Lower lobe of right lung (tissue), 2 donors: ENCODE measurements at regions not wholly inside any gene's neighbourhood (a gene's known extent, or its start where the extent isn't known, plus 50 kb on each side); places are given as distances from the start of the nearest gene placed in this dataset.
A peak's percentile ranks its signal among the peaks of the same experiment; 100 is the strongest.

Source experiments
- ATAC-seq, 2 donors: fragments of 200-7000 bp; cut with Tn5 transposase; one replicate each; pipeline ENCODE4 v1.9.1; 2020 to 2022; ENCODE audit warnings: mild to moderate bottlenecking in 2 of 2, moderate library complexity in 2 of 2
- DNase-seq: peaks from one replicate; pipeline ENCODE4 v3.0.0-alpha.2; 2020
- H3K27ac ChIP-seq: fragments of 200-600 bp; one replicate; pipeline ENCODE4 v1.8.0; 2022
- H3K27me3 ChIP-seq: fragments of 200-600 bp; one replicate; pipeline ENCODE4 v1.8.0; 2022; ENCODE audit warnings: low read depth
- H3K36me3 ChIP-seq: fragments of 200-600 bp; one replicate; pipeline ENCODE4 v1.8.0; 2022; ENCODE audit warnings: mild to moderate bottlenecking
- H3K4me1 ChIP-seq: fragments of 200-600 bp; one replicate; pipeline ENCODE4 v1.8.0; 2022
- H3K4me3 ChIP-seq: fragments of 200-600 bp; one replicate; pipeline ENCODE4 v1.8.0; 2022; ENCODE audit warnings: mild to moderate bottlenecking
- H3K9me3 ChIP-seq: fragments of 200-600 bp; one replicate; pipeline ENCODE4 v1.8.0; 2022
- intact Hi-C: fragments of 100-400 bp; cut with DNase I; formaldehyde crosslinking; loops from one replicate; pipeline ENCODE4 v1.11.0; 2022
- TF ChIP-seq, protein P1 (sequence below): fragments of 200-600 bp; IDR thresholded peaks from one replicate; pipeline ENCODE4 v1.8.0; 2022; ENCODE audit warnings: antibody characterized with exemption, mild to moderate bottlenecking
- donor health status: DM: no; HTN: yes; CAD: no; lungs with severe emphysema.

DNA sequence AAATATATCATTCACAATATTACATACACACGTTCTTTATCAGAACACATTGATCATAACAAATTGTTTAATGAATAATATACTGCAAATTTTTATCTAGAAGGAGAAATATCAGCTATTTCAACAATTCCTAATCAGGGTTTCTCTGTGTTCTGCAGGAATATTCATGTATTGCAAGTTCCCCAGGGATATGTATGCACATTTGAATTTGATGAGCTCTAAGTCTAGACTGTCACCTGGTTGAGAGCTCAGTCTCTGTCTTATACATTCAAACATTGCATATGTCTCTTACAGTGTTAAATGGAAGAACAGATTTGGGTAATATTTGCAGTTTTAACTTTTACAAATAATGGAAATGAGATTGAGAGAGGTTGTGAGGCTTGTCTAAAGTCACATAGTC, 829.7 kb downstream of the CDH11 start:
- no peak overlapping the region for H3K27ac ChIP-seq
- no peak overlapping the region for H3K4me3 ChIP-seq
- H3K9me3 ChIP-seq = no peaks in the 10 kb centered on the region
- intact Hi-C loops = no loop called here
- H3K36me3 ChIP-seq = no peaks in the 10 kb centered on the region
- no peak for DNase-seq
- TF ChIP-seq, protein P1, sequence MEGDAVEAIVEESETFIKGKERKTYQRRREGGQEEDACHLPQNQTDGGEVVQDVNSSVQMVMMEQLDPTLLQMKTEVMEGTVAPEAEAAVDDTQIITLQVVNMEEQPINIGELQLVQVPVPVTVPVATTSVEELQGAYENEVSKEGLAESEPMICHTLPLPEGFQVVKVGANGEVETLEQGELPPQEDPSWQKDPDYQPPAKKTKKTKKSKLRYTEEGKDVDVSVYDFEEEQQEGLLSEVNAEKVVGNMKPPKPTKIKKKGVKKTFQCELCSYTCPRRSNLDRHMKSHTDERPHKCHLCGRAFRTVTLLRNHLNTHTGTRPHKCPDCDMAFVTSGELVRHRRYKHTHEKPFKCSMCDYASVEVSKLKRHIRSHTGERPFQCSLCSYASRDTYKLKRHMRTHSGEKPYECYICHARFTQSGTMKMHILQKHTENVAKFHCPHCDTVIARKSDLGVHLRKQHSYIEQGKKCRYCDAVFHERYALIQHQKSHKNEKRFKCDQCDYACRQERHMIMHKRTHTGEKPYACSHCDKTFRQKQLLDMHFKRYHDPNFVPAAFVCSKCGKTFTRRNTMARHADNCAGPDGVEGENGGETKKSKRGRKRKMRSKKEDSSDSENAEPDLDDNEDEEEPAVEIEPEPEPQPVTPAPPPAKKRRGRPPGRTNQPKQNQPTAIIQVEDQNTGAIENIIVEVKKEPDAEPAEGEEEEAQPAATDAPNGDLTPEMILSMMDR = no peak
- H3K27me3 ChIP-seq = no peaks in the 10 kb centered on the region
- no peaks in the 10 kb centered on the region for H3K4me1 ChIP-seq
- no peak for ATAC-seq

DNA sequence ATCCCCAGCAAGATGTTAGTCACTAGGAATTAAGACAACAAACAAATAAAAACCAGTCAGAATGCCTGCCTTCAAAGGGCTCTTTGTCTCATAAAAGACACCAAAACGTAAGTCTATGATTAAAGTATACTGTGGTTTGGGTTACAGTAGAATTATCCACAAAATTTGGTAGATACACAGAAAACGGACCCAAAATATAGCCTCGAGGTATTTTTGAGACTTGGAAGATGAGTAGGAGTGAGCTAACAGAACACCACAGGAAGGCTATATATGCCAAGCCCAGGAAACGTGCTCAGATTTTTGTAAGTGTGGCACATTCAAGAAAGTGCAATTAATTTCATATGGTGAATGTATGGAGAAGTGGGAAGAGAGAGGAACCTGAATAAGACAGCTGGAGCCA, 831.4 kb downstream of the CDH11 start:
- ATAC-seq (no peak), DNase-seq (no peak)
- Histone ChIP-seq H3K27me3 (no peaks in the 10 kb centered on the region), H3K36me3 (no peaks in the 10 kb centered on the region), H3K4me1 (no peaks in the 10 kb centered on the region), H3K4me3 (no peak overlapping the region), H3K9me3 (no peaks in the 10 kb centered on the region), H3K27ac (no peak overlapping the region)
- TF ChIP-seq, protein P1 = no peak
- intact Hi-C loops = no loop called here

DNA sequence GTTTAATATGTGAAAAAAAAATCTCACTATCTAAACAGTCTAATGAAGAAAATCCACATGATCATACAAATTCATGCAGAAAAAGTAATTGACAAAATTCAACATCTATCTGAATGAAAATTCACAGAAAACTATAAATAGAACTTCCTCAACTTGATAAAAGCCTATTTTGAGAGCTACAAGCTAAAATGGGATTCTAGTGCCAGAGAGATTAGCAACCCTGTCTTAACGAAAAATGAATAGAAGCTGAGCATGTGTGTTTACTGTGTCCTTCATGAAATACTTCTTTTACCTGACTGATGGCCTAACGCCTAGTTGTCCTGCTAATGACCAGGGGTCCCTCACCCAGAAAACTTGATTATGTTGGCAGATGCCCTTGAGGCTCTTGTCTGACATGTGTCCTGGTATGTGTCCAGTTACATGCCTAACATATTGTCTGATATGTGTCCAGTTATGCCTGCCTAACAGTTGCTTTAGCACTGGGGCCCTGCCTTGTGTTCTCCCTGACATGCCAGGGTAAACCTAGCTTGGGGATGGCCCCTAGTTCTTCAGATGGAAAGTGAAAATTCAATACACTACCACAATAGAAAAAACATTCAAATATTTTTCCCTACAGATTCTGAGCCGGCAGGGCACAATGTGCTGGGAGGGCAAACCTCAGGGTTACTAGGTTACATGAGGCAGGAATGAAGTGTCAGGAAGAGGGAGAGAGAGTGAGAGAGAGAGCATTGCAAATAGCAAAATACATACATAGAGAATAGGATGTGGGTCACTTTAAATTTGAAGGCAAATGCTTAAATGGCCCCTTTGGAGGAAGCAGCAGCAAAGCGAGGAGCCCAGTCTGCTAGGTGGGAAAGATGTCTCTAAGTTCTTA, 834.0 kb downstream of the CDH11 start:
- H3K27ac ChIP-seq = no peak overlapping the region
- no peaks in the 10 kb centered on the region for H3K27me3 ChIP-seq
- peaks cover 6% of the 10 kb centered on the region for H3K9me3 ChIP-seq
- H3K36me3 ChIP-seq = no peaks in the 10 kb centered on the region
- intact Hi-C loops = no loop called here
- no peaks in the 10 kb centered on the region for H3K4me1 ChIP-seq
- TF ChIP-seq, protein P1 = no peak
- no peak for DNase-seq
- no peak overlapping the region for H3K4me3 ChIP-seq
- ATAC-seq = no peak

DNA sequence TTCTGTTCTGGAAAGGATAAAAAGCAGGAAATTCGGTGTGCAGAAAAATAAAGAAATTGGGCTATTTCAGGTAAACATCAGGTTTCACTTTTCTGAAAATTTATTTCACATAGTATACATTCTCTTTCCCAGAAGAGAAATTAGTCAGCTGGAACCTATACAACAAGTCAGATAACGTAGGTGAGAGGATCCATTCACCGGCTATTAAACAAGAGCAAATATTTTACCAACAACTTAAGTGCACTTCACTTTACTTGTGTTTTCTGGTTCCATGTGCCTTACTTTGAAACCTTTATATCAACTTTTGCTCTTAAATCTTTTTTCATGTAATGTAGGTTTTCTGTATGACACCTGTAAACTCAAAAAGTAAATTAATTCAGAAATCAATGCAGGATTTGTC, 839.7 kb downstream of the CDH11 start:
- Histone ChIP-seq H3K36me3 (no peaks in the 10 kb centered on the region), H3K9me3 (peaks cover 6% of the 10 kb centered on the region), H3K4me1 (no peaks in the 10 kb centered on the region), H3K27me3 (no peaks in the 10 kb centered on the region), H3K4me3 (no peak overlapping the region), H3K27ac (no peak overlapping the region)
- DNase-seq (no peak), ATAC-seq (peak in 1 of 2 donors; percentile 55)
- intact Hi-C loops = no loop called here
- TF ChIP-seq, protein P1 = no peak

DNA sequence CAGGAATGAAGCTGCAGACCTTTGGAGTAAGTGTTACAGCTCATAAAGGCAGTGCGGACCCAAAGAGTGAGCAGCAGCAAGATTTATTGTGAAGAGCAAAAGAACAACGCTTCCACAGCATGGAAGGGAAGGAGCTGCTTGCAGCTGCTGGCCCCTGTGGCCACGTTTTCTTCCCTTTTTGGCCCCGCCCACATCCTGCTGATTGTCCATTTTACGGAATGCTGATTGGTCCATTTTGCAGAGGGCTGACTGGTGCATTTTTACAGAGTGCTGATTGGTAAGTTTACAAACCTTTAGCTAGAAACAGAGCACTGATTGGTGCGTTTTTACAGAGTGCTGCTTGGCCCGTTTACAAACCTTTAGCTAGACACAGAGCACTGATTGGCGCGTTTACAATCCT, 841.5 kb downstream of the CDH11 start:
- Histone ChIP-seq H3K9me3 (peaks cover 6% of the 10 kb centered on the region), H3K27ac (no peak overlapping the region), H3K36me3 (no peaks in the 10 kb centered on the region), H3K4me1 (no peaks in the 10 kb centered on the region), H3K4me3 (no peak overlapping the region), H3K27me3 (no peaks in the 10 kb centered on the region)
- TF ChIP-seq, protein P1 = no peak
- no peak for ATAC-seq
- no peak for DNase-seq
- intact Hi-C loops = no loop called here
